Neural progenitor cell (in vitro differentiated cells): ENCODE measurements at regions not wholly inside any gene's neighbourhood (a gene's known extent, or its start where the extent isn't known, plus 50 kb on each side); places are given as distances from the start of the nearest gene placed in this dataset.

Source experiments
- EZH2 ChIP-seq: fragments of 200-600 bp; sonication (generic); IDR thresholded peaks from 2 replicates; pipeline ENCODE4 v1.6.1; 2017; ENCODE audit warnings: antibody characterized with exemption, mild to moderate bottlenecking, moderate library complexity
- EZH2phosphoT487 ChIP-seq: fragments of 200-600 bp; sonication (generic); IDR thresholded peaks from 2 replicates; pipeline ENCODE4 v1.6.1; 2017; ENCODE audit warnings: antibody characterized with exemption
- TF ChIP-seq, protein P1 (sequence below): fragments of 200-600 bp; sonication (generic); IDR thresholded peaks from 2 replicates; pipeline ENCODE4 v1.5.1; 2017; ENCODE audit warnings: antibody characterized with exemption, mild to moderate bottlenecking

DNA sequence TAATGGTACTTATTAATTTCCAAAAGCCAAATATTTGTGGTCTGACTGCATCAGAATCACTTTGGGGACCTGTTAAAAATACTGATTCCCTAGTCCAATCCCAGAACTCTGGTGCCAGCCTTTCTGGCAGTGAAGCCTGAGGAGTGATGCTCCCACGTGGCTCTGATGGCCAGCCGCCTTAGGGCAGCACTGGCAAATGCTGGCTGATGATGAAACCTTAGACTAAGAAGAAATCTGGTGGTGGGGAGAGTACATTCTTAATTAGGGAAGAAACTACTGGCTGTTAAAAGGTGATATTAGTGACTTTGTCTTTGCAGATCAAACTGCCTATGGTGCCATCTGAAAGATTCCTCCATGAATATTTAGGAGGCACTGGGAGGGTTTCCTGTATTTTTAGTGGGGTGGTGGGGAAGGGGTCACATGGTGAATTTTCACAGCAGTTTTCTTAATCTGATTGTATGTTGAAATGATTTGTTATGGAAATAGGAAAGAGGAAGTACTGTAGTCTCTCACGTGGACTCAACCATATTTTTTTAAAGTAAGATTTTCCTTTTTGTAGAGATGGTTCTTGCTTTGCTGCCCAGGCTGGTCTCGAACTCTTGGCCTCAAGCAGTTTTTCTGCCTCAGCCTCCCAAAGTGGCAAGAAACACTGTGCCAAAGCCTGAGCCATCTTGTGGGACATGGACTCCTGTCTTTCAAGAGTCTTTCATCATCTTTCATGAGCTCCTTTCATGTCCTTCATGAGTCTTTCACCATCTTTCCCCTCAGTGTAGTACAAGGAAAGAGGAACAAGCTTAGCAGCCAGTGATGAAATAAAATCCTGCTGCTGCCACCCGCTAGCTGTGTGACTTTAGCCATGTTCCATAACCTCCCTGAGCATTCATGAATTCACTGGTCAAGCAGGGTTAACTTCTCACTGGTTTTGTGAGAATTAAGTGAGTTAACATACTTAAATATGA, 90.8 kb downstream of the ZNF330 start:
- TF ChIP-seq, protein P1, sequence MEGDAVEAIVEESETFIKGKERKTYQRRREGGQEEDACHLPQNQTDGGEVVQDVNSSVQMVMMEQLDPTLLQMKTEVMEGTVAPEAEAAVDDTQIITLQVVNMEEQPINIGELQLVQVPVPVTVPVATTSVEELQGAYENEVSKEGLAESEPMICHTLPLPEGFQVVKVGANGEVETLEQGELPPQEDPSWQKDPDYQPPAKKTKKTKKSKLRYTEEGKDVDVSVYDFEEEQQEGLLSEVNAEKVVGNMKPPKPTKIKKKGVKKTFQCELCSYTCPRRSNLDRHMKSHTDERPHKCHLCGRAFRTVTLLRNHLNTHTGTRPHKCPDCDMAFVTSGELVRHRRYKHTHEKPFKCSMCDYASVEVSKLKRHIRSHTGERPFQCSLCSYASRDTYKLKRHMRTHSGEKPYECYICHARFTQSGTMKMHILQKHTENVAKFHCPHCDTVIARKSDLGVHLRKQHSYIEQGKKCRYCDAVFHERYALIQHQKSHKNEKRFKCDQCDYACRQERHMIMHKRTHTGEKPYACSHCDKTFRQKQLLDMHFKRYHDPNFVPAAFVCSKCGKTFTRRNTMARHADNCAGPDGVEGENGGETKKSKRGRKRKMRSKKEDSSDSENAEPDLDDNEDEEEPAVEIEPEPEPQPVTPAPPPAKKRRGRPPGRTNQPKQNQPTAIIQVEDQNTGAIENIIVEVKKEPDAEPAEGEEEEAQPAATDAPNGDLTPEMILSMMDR, result no peak
- TF ChIP-seq EZH2 (no peak), EZH2phosphoT487 (no peak)
